Right lobe of liver (tissue), 4 donors: ENCODE measurements at regions not wholly inside any gene's neighbourhood (a gene's known extent, or its start where the extent isn't known, plus 50 kb on each side); places are given as distances from the start of the nearest gene placed in this dataset.

Experiments used
- POLR2A ChIP-seq: fragments of 450-650 bp; IDR thresholded peaks from one replicate; pipeline ENCODE4 v1.6.1; 2017; ENCODE audit warnings: antibody characterized with exemption, mild to moderate bottlenecking
- TF ChIP-seq, protein P1 (sequence below), 4 donors: fragments of 200-600 bp in 3 of 4; fragments of 450-650 bp in 1 of 4; IDR thresholded peaks; one replicate each; pipeline versions ENCODE4 v1.5.1 to v1.8.0; 2016 to 2022; ENCODE audit warnings: antibody characterized with exemption in 4 of 4, mild to moderate bottlenecking in 2 of 4
- donor health status: DM: no; HTN: no; CAD: no.
- donor health status: DM: no; HTN: no; CAD: no.
- donor health status: DM: no; HTN: yes; CAD: no.

DNA sequence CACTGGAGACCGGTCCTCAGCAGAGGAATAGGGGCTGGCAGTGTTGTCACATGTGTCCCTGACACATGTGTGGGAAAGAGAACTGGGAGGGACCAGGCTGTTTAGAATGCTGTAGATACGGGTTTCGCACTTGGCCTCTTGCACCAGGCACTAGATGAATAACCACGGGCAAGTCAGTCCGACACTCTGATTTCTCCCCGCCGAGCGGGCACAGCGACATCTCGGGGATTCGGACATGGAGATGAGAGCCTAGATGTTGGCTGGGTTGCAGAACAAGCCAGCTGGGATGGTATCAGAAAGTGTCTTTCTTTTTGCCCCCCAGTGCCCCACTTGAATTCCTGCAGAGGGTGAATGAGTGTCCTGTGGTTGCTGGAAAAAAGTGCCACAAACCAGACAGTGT lies 80.6 kb upstream of the SLC22A11 start:
- TF ChIP-seq, protein P1, sequence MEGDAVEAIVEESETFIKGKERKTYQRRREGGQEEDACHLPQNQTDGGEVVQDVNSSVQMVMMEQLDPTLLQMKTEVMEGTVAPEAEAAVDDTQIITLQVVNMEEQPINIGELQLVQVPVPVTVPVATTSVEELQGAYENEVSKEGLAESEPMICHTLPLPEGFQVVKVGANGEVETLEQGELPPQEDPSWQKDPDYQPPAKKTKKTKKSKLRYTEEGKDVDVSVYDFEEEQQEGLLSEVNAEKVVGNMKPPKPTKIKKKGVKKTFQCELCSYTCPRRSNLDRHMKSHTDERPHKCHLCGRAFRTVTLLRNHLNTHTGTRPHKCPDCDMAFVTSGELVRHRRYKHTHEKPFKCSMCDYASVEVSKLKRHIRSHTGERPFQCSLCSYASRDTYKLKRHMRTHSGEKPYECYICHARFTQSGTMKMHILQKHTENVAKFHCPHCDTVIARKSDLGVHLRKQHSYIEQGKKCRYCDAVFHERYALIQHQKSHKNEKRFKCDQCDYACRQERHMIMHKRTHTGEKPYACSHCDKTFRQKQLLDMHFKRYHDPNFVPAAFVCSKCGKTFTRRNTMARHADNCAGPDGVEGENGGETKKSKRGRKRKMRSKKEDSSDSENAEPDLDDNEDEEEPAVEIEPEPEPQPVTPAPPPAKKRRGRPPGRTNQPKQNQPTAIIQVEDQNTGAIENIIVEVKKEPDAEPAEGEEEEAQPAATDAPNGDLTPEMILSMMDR (IDR thresholded peaks at IDR 0.05), result no peak
- TF ChIP-seq POLR2A, result no peak
